ENCODE measurements at regions not wholly inside any gene's neighbourhood (a gene's known extent, or its start where the extent isn't known, plus 50 kb on each side); places are given as distances from the start of the nearest gene placed in this dataset.
A peak's percentile ranks its signal among the peaks of the same experiment; 100 is the strongest.

DNA sequence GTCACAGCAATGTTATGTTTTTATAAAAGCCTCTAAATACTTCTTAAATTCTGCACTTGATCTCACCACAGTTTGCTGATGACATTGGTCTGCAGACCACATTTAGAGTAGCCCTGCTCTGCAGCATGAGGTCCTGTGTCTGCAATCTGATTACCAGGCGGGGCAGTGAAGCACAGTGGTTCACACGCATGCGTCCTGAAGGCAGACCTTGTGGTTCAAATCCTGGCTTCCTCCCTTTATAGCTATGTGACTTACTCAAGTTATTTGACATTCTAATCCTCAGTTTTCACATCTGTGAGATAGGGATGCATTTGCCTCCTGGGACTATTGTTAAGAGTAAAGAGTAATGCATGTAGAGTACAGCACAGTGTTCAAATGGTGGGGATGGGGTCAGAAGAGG, 50.3 kb downstream of the BMAL2 start:
- DNase-seq: no peak

GRCh38 chr12:27383429-27384260, 51.0 kb downstream of the BMAL2 start:
- DNase-seq: peak; percentile 30

GRCh38 chr12:27384261-27384590, 51.6 kb downstream of the BMAL2 start:
- DNase-seq: no peak

GRCh38 chr12:27385766-27386564, 53.3 kb downstream of the BMAL2 start:
- no peak for DNase-seq

- no peak for DNase-seq
Observed at GRCh38 chr12:27387473-27387872, 54.8 kb downstream of the BMAL2 start.

DNA sequence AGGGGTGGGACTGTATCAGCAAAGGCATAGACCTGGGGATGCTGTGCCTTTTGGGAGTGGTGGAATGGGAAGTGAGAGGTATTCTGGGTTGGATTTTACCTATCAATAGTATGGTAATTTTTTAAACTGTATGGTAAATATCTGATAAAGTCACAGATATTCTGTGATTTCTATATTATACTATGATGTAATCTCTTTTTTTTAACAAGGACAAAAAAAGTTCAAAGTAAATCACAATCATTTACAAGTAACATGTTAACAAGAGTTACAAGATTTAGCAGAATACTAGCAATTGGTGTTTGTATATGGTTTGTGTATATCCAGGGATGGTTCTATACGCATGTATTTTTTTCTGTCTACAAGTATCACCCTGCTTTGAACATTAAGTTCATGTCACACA, 56.0 kb downstream of the BMAL2 start:
- no peak for DNase-seq

GRCh38 chr12:27394676-27395075, 51.9 kb upstream of the SMCO2 start:
- DNase-seq: no peak

GRCh38 chr12:27396216-27396815, 50.2 kb upstream of the SMCO2 start:
- DNase-seq: no peak
